Endothelial cell of umbilical vein (primary cell): ENCODE measurements at regions not wholly inside any gene's neighbourhood (a gene's known extent, or its start where the extent isn't known, plus 50 kb on each side); places are given as distances from the start of the nearest gene placed in this dataset.

ENCODE experiments used
- BruUV-seq: library from RNA; stranded (reverse); fragments of 400-500 nt; replicated peaks from 2 replicates; lab custom pipeline; 2021; lab: Mats Ljungman, UMichigan
- CTCF ChIA-PET: fragments of 300-600, 350-600 bp; sonication (Branson Sonifier 250); formaldehyde crosslinking; loops from one replicate; lab custom pipeline; 2021; ENCODE audit warnings: antibody characterized with exemption, inconsistent platforms; lab: Charles Lee
- POLR2A ChIA-PET: fragments of 300-600, 350-600 bp; sonication (Branson Sonifier 250); formaldehyde crosslinking; loops from one replicate; lab custom pipeline; 2021; ENCODE audit warnings: antibody characterized with exemption, inconsistent platforms; lab: Charles Lee
- DNase-seq: peaks from one replicate; pipeline ENCODE4 v3.0.0-alpha.2; 2011; ENCODE audit warnings: low read depth, low spot score
- FAIRE-seq: peaks from 2 replicates; lab custom pipeline; 2011; peaks lifted over from hg19 to GRCh38; lab: Jason Lieb, UNC
- H2AFZ ChIP-seq: 2 replicates; pipeline ENCODE4 v1.6.0; 2012; ENCODE audit warnings: low read depth, low read length, control low read depth, inconsistent platforms
- H3K27ac ChIP-seq: 2 replicates; pipeline ENCODE4 v1.5.1; 2011; ENCODE audit warnings: low read depth, mild to moderate bottlenecking, control low read depth, low read length, moderate library complexity; ENCODE audit not compliant: insufficient read depth
- H3K27me3 ChIP-seq, 2 experiments: 2 replicates each; pipeline versions ENCODE4 v1.6.0 to v1.6.1; 2011; ENCODE audit warnings: low read length in 2 of 2, mixed read lengths in 1 of 2; ENCODE audit not compliant: control insufficient read depth in 2 of 2, insufficient read depth in 2 of 2
- H3K36me3 ChIP-seq, 2 experiments: 2 replicates in 1 of 2; 3 replicates in 1 of 2; pipeline ENCODE4 v1.5.1; 2011; ENCODE audit warnings: low read length in 2 of 2, mild to moderate bottlenecking in 1 of 2, moderate library complexity in 1 of 2; ENCODE audit not compliant: control insufficient read depth in 2 of 2, insufficient read depth in 2 of 2; ENCODE audit errors: extremely low read depth in 1 of 2
- H3K4me1 ChIP-seq: 3 replicates; pipeline ENCODE4 v1.5.1; 2011; ENCODE audit warnings: mild to moderate bottlenecking, low read length; ENCODE audit not compliant: control insufficient read depth, insufficient read depth; ENCODE audit errors: extremely low read depth
- H3K4me2 ChIP-seq: 2 replicates; pipeline ENCODE4 v1.6.1; 2011; ENCODE audit warnings: low read length, control low read depth, mixed read lengths; ENCODE audit not compliant: insufficient read depth
- H3K4me3 ChIP-seq, 3 experiments: fragments of 200-600 bp in 1 of 3; sonication (generic), shearing (Covaris generic) in 1 of 3; replicated peaks in 1 of 3; 2 replicates each; pipeline ENCODE4 v1.5.1; 2011 to 2016; ENCODE audit warnings: control low read depth in 3 of 3, low read length in 3 of 3, mild to moderate bottlenecking in 2 of 3, inconsistent platforms in 1 of 3, low read depth in 1 of 3, moderate library complexity in 1 of 3; ENCODE audit not compliant: insufficient read depth in 1 of 3
- H3K79me2 ChIP-seq: 2 replicates; pipeline ENCODE4 v1.6.0; 2012; ENCODE audit warnings: low read length, inconsistent platforms; ENCODE audit not compliant: control insufficient read depth, insufficient read depth
- H3K9ac ChIP-seq: replicated peaks from 2 replicates; pipeline ENCODE3; 2011; ENCODE audit warnings: low read length, control low read depth; ENCODE audit not compliant: insufficient read depth; ENCODE audit errors: extremely low read depth
- H3K9me1 ChIP-seq: replicated peaks from 3 replicates; pipeline ENCODE4 v1.6.0; 2011; ENCODE audit warnings: mild to moderate bottlenecking, low read length; ENCODE audit not compliant: control insufficient read depth, insufficient read depth; ENCODE audit errors: extremely low read depth
- H3K9me3 ChIP-seq: replicated peaks from 2 replicates; pipeline ENCODE4 v1.5.1; 2012; ENCODE audit warnings: low read length, inconsistent platforms; ENCODE audit not compliant: control insufficient read depth, insufficient read depth
- H4K20me1 ChIP-seq: replicated peaks from 2 replicates; pipeline ENCODE3; 2011; ENCODE audit warnings: mild to moderate bottlenecking, low read length; ENCODE audit not compliant: control insufficient read depth, insufficient read depth; ENCODE audit errors: extremely low read depth
- EZH2 ChIP-seq: IDR thresholded peaks from 2 replicates; pipeline ENCODE4 v1.6.1; 2012; ENCODE audit warnings: borderline replicate concordance, low read depth, mild to moderate bottlenecking, moderate library complexity, low read length, inconsistent platforms; ENCODE audit not compliant: severe bottlenecking
- FOS ChIP-seq: IDR thresholded peaks from 2 replicates; pipeline ENCODE4 v1.6.1; 2011; ENCODE audit warnings: mild to moderate bottlenecking, low read length, moderate library complexity, borderline replicate concordance; ENCODE audit not compliant: insufficient read depth
- GATA2 ChIP-seq: IDR thresholded peaks from 2 replicates; pipeline ENCODE4 v1.7.0; 2011; ENCODE audit warnings: low read depth, mild to moderate bottlenecking, moderate library complexity, mixed read lengths, low read length; ENCODE audit not compliant: insufficient read length, insufficient read depth
- JUN ChIP-seq: IDR thresholded peaks from 2 replicates; pipeline ENCODE4 v1.6.1; 2011; ENCODE audit warnings: borderline replicate concordance, low read depth; ENCODE audit not compliant: insufficient read length, insufficient read depth
- MYC ChIP-seq: IDR thresholded peaks from one replicate; pipeline ENCODE4 v1.6.1; 2011; ENCODE audit warnings: mild to moderate bottlenecking, low read depth, low read length
- POLR2A ChIP-seq: IDR thresholded peaks from 2 replicates; pipeline ENCODE4 v1.6.1; 2012; ENCODE audit warnings: low read depth, mild to moderate bottlenecking, control low read depth, low read length
- POLR2AphosphoS5 ChIP-seq: IDR thresholded peaks from 2 replicates; pipeline ENCODE4 v1.6.1; 2012; ENCODE audit warnings: low read depth, mild to moderate bottlenecking, control low read depth, low read length, moderate library complexity; ENCODE audit not compliant: insufficient read depth
- dilution Hi-C: fragments of 300-500 bp; cut with MboI; formaldehyde crosslinking; loops from one replicate; pipeline ENCODE4 v1.15.0; 2019; ENCODE audit warnings: low sequenced_read_pairs; ENCODE audit not compliant: extremely low pct_ligation_motif_present
- intact Hi-C: fragments of 100-400 bp; cut with micrococcal nuclease; formaldehyde crosslinking; loops from one replicate; pipeline ENCODE4 v1.10.0; 2022
- TF ChIP-seq, protein P1 (sequence below), 2 donors: IDR thresholded peaks; 1 replicate in 1 of 2; 2 replicates in 1 of 2; pipeline ENCODE4 v1.5.1; 2011; ENCODE audit warnings: low read length in 2 of 2, mild to moderate bottlenecking in 2 of 2, moderate library complexity in 2 of 2, control low read depth in 1 of 2, inconsistent platforms in 1 of 2, low read depth in 1 of 2; ENCODE audit not compliant: insufficient read depth in 1 of 2; ENCODE audit errors: extremely low read depth in 1 of 2
- TF ChIP-seq, protein P2 (sequence below): IDR thresholded peaks from 2 replicates; pipeline ENCODE4 v1.6.1; 2011; ENCODE audit not compliant: insufficient read depth, insufficient read length

DNA sequence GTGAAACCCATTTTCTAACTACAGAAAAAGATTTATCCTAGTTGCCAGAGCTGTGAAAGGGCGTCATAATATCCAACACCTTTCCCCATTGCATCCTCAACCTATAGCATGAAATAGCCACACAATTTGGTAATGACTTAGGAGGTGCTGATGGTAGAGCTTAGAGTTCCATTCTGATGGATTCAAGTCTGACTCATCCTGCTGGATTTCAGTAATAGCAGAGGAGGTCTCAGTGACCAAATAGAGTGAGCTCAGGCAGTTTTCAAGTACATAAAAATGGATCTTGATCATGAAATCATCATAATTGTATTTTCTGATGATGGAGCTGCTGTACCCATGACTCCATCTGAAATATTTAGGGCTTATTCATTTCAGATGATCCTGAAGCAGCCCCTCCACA is 270.7 kb upstream of the KLHL29 start:
- Histone ChIP-seq H3K9me3 (peaks cover 7% of the 10 kb centered on the region), H3K79me2 (no peaks in the 10 kb centered on the region), H3K36me3 (no peaks in the 10 kb centered on the region), H4K20me1 (no peaks in the 10 kb centered on the region), H3K27me3 (no peaks in the 10 kb centered on the region), H3K4me2 (no peak overlapping the region), H3K4me3 (no peak overlapping the region), H3K9me1 (no peaks in the 10 kb centered on the region), H3K27ac (no peak overlapping the region), H3K4me1 (no peaks in the 10 kb centered on the region), H3K9ac (no peak overlapping the region), H2AFZ (no peak overlapping the region)
- BruUV-seq: no TSS peak
- no peak for FAIRE-seq
- ChIA-PET CTCF (no interaction called here), POLR2A (no interaction called here)
- intact Hi-C loops (no loop called here), dilution Hi-C loops (no loop called here)
- no peak for DNase-seq
- TF ChIP-seq GATA2 (no peak), JUN (no peak), FOS (no peak), MYC (no peak), EZH2 (no peak), POLR2AphosphoS5 (no peak), POLR2A (no peak)
- TF ChIP-seq, protein P1, sequence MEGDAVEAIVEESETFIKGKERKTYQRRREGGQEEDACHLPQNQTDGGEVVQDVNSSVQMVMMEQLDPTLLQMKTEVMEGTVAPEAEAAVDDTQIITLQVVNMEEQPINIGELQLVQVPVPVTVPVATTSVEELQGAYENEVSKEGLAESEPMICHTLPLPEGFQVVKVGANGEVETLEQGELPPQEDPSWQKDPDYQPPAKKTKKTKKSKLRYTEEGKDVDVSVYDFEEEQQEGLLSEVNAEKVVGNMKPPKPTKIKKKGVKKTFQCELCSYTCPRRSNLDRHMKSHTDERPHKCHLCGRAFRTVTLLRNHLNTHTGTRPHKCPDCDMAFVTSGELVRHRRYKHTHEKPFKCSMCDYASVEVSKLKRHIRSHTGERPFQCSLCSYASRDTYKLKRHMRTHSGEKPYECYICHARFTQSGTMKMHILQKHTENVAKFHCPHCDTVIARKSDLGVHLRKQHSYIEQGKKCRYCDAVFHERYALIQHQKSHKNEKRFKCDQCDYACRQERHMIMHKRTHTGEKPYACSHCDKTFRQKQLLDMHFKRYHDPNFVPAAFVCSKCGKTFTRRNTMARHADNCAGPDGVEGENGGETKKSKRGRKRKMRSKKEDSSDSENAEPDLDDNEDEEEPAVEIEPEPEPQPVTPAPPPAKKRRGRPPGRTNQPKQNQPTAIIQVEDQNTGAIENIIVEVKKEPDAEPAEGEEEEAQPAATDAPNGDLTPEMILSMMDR (IDR thresholded peaks at IDR 0.05; ENCODE audit: extremely low read depth in 1 of 2, insufficient read depth in 1 of 2, low read depth in 1 of 2, low read length in 2 of 2): no peak
- TF ChIP-seq, protein P2, sequence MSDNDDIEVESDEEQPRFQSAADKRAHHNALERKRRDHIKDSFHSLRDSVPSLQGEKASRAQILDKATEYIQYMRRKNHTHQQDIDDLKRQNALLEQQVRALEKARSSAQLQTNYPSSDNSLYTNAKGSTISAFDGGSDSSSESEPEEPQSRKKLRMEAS: no peak
